ENCODE measurements at regions not wholly inside any gene's neighbourhood (a gene's known extent, or its start where the extent isn't known, plus 50 kb on each side); places are given as distances from the start of the nearest gene placed in this dataset.

GRCh38 chr4:157854819-157855218 lies 318.0 kb downstream of the GASK1B start:
- DNase-seq = no peak

- no peak for DNase-seq
Observed at GRCh38 chr4:157840648-157841047, 332.2 kb downstream of the GASK1B start.

- DNase-seq = no peak
Observed at GRCh38 chr4:157840034-157840433, 332.8 kb downstream of the GASK1B start.

- no peak for DNase-seq
Observed at GRCh38 chr4:157838366-157838765, 334.5 kb downstream of the GASK1B start.

GRCh38 chr4:157837071-157837703 lies 335.6 kb downstream of the GASK1B start:
- DNase-seq = no peak

- DNase-seq = no peak
Observed at GRCh38 chr4:157832596-157832995, 340.2 kb downstream of the GASK1B start.

GRCh38 chr4:157824021-157824420 lies 348.8 kb downstream of the GASK1B start:
- DNase-seq = no peak

- DNase-seq = no peak
Observed at GRCh38 chr4:157821814-157822213, 351.0 kb downstream of the GASK1B start.

- peak; percentile 44 for DNase-seq
Observed at GRCh38 chr4:157819693-157820464, 352.9 kb downstream of the GASK1B start.

GRCh38 chr4:157818946-157819692 lies 353.7 kb downstream of the GASK1B start:
- no peak for DNase-seq

- DNase-seq = no peak
Observed at GRCh38 chr4:157810137-157810774, 362.6 kb downstream of the GASK1B start.

GRCh38 chr4:157808796-157809383 lies 363.9 kb downstream of the GASK1B start:
- no peak for DNase-seq

- no peak for DNase-seq
Observed at GRCh38 chr4:157806184-157806583, 366.6 kb downstream of the GASK1B start.

GRCh38 chr4:157804986-157805385 lies 367.8 kb downstream of the GASK1B start:
- no peak for DNase-seq

GRCh38 chr4:157803845-157804521 lies 368.8 kb downstream of the GASK1B start:
- no peak for DNase-seq

GRCh38 chr4:157803421-157803820 lies 369.4 kb downstream of the GASK1B start:
- no peak for DNase-seq

GRCh38 chr4:157795495-157795894 lies 377.3 kb downstream of the GASK1B start:
- DNase-seq = no peak

GRCh38 chr4:157792716-157793115 lies 380.1 kb downstream of the GASK1B start:
- DNase-seq = no peak

- no peak for DNase-seq
Observed at GRCh38 chr4:157791236-157791635, 381.6 kb downstream of the GASK1B start.

- no peak for DNase-seq
Observed at GRCh38 chr4:157787618-157788017, 385.2 kb downstream of the GASK1B start.

- no peak for DNase-seq
Observed at GRCh38 chr4:157781361-157781760, 391.5 kb downstream of the GASK1B start.

- peak; percentile 51 for DNase-seq
Observed at GRCh38 chr4:157779081-157779480, 393.7 kb downstream of the GASK1B start.

All from NCI-H748 treated with DMSO at 0.1 percent for 48 hours (cell line).